GM12878 (cell line): ENCODE measurements at regions not wholly inside any gene's neighbourhood (a gene's known extent, or its start where the extent isn't known, plus 50 kb on each side); places are given as distances from the start of the nearest gene placed in this dataset.

Experiments
- ATAC-seq: fragments of 200-7000 bp; cut with Tn5 transposase; 3 replicates; pipeline ENCODE4 v1.9.1; 2020; ENCODE audit warnings: mild to moderate bottlenecking, moderate library complexity
- BruUV-seq: library from RNA; stranded (reverse); fragments of 400-500 nt; replicated peaks from 2 replicates; lab custom pipeline; 2021; lab: Mats Ljungman, UMichigan
- CTCF ChIA-PET: fragments of 300-600 bp; sonication (Branson Sonifier 250); formaldehyde crosslinking; extraction: SDS; loops from one replicate; lab custom pipeline; 2021; ENCODE audit warnings: inconsistent platforms; lab: Yijun Ruan, JAX
- POLR2A ChIA-PET: fragments of 350-600 bp; formaldehyde crosslinking; extraction: SDS; loops from one replicate; lab custom pipeline; 2021; ENCODE audit warnings: inconsistent platforms; lab: Charles Lee
- RAD21 ChIA-PET: fragments of 300-600 bp; sonication (Branson Sonifier 250); formaldehyde crosslinking; loops from one replicate; lab custom pipeline; 2023; ENCODE audit warnings: antibody characterized with exemption; ENCODE audit not compliant: unreplicated experiment; lab: Charles Lee
- SMC1A ChIA-PET: fragments of 300-600 bp; sonication (Branson Sonifier 250); formaldehyde crosslinking; loops from one replicate; lab custom pipeline; 2023; ENCODE audit not compliant: unreplicated experiment, uncharacterized antibody; lab: Charles Lee
- DNase-seq: peaks from one replicate; pipeline ENCODE4 v3.0.0-alpha.2; 2011; ENCODE audit warnings: low read depth, low spot score
- FAIRE-seq: peaks from 3 replicates; lab custom pipeline; 2011; peaks lifted over from hg19 to GRCh38; lab: Jason Lieb, UNC
- H2AFZ ChIP-seq: 2 replicates; pipeline ENCODE4 v1.6.0; 2011; ENCODE audit warnings: low read depth, low read length, control low read depth; ENCODE audit not compliant: control insufficient read depth
- H3K27ac ChIP-seq: 2 replicates; pipeline ENCODE4 v1.5.1; 2011; ENCODE audit warnings: control low read depth; ENCODE audit not compliant: control insufficient read depth, insufficient read depth
- H3K27me3 ChIP-seq, 2 experiments: replicated peaks in 1 of 2; 2 replicates each; pipeline versions ENCODE4 v1.6.0 to v1.6.1; 2011; ENCODE audit warnings: low read length in 1 of 2; ENCODE audit not compliant: control insufficient read depth in 2 of 2, insufficient read depth in 2 of 2
- H3K36me3 ChIP-seq, 2 experiments: 2 replicates each; pipeline ENCODE4 v1.5.1; 2011; ENCODE audit warnings: low read length in 1 of 2; ENCODE audit not compliant: control insufficient read depth in 2 of 2, insufficient read depth in 2 of 2
- H3K4me1 ChIP-seq: 2 replicates; pipeline ENCODE4 v1.6.1; 2011; ENCODE audit warnings: mild to moderate bottlenecking, low read length, moderate library complexity, mixed read lengths; ENCODE audit not compliant: control insufficient read depth, insufficient read depth
- H3K4me2 ChIP-seq: 2 replicates; pipeline ENCODE4 v1.6.0; 2011; ENCODE audit warnings: control low read depth; ENCODE audit not compliant: control insufficient read depth, insufficient read depth
- H3K4me3 ChIP-seq: fragments of 200-600 bp; sonication (generic); 2 replicates; pipeline ENCODE4 v1.5.1; 2016
- H3K79me2 ChIP-seq: 2 replicates; pipeline ENCODE4 v1.6.0; 2011; ENCODE audit warnings: low read length; ENCODE audit not compliant: control insufficient read depth, insufficient read depth
- H3K9ac ChIP-seq: 2 replicates; pipeline ENCODE4 v1.8.0; 2011; ENCODE audit warnings: low read length, control low read depth, mixed read lengths; ENCODE audit not compliant: control insufficient read depth, insufficient read depth
- H3K9me3 ChIP-seq: replicated peaks from 3 replicates; pipeline ENCODE4 v1.5.1; 2011; ENCODE audit warnings: mild to moderate bottlenecking, low read length; ENCODE audit not compliant: control insufficient read depth, insufficient read depth
- H4K20me1 ChIP-seq: 2 replicates; pipeline ENCODE4 v1.6.0; 2011; ENCODE audit not compliant: control insufficient read depth, insufficient read depth
- BCLAF1 ChIP-seq: fragments of 450-650 bp; IDR thresholded peaks from 2 replicates; pipeline ENCODE4 v1.6.1; 2017; ENCODE audit warnings: antibody characterized with exemption, mild to moderate bottlenecking, moderate library complexity
- CBFB ChIP-seq: IDR thresholded peaks from 2 replicates; pipeline ENCODE4 v1.6.1; 2016; ENCODE audit warnings: antibody characterized with exemption, low read depth
- CHD2 ChIP-seq: IDR thresholded peaks from 2 replicates; pipeline ENCODE4 v1.6.1; 2011; ENCODE audit warnings: low read depth, low read length, improper control_type of control experiment, borderline replicate concordance
- EP300 ChIP-seq, 2 experiments: fragments of 150-350 bp in 1 of 2; IDR thresholded peaks; 2 replicates each; pipeline ENCODE4 v1.6.1; 2011 to 2012; ENCODE audit warnings: low read depth in 2 of 2, low read length in 2 of 2, borderline replicate concordance in 1 of 2, improper control_type of control experiment in 1 of 2, inconsistent platforms in 1 of 2; ENCODE audit not compliant: control insufficient read depth in 1 of 2
- HDGF ChIP-seq: fragments of 450-650 bp; IDR thresholded peaks from 2 replicates; pipeline ENCODE4 v1.6.1; 2016; ENCODE audit warnings: antibody characterized with exemption
- IKZF1 ChIP-seq: fragments of 450-650 bp; conservative IDR thresholded peaks from 2 replicates; pipeline ENCODE4 v1.6.1; 2017; ENCODE audit warnings: antibody characterized with exemption, mild to moderate bottlenecking
- PAX5 ChIP-seq: IDR thresholded peaks from 2 replicates; pipeline ENCODE4 v1.6.1; 2011; ENCODE audit warnings: low read depth, low read length, borderline replicate concordance
- REST ChIP-seq: IDR thresholded peaks from 2 replicates; pipeline ENCODE4 v1.6.1; 2012; ENCODE audit warnings: mild to moderate bottlenecking, low read depth, low read length
- SMAD5 ChIP-seq: IDR thresholded peaks from 2 replicates; pipeline ENCODE4 v1.6.1; 2016; ENCODE audit warnings: antibody characterized with exemption, low read depth
- SREBF1 ChIP-seq: IDR thresholded peaks from 2 replicates; pipeline ENCODE4 v1.6.1; 2012; ENCODE audit warnings: mild to moderate bottlenecking, low read length
- STAT1 ChIP-seq: fragments of 450-650 bp; conservative IDR thresholded peaks from 2 replicates; pipeline ENCODE4 v1.6.1; 2014; ENCODE audit warnings: antibody characterized with exemption, mild to moderate bottlenecking
- WGBS: methylation state at CpG from one replicate; pipeline ENCODE4 v1.1.6; 2016; ENCODE audit warnings: low lambda C conversion rate; ENCODE audit not compliant: insufficient replicate concordance, insufficient coverage; ENCODE audit errors: missing lambda C conversion rate; 5-methylcytosine and 5-hydroxymethylcytosine counted together
- in situ Hi-C: fragments of 300-500 bp; cut with MboI; formaldehyde crosslinking; loops from 9 replicates; pipeline ENCODE4 v1.14.3; 2018; ENCODE audit warnings: mixed read lengths
- intact Hi-C: fragments of 100-400 bp; cut with micrococcal nuclease; formaldehyde crosslinking; loops from one replicate; pipeline ENCODE4 v1.14.2; 2022; ENCODE audit not compliant: unreplicated experiment

DNA sequence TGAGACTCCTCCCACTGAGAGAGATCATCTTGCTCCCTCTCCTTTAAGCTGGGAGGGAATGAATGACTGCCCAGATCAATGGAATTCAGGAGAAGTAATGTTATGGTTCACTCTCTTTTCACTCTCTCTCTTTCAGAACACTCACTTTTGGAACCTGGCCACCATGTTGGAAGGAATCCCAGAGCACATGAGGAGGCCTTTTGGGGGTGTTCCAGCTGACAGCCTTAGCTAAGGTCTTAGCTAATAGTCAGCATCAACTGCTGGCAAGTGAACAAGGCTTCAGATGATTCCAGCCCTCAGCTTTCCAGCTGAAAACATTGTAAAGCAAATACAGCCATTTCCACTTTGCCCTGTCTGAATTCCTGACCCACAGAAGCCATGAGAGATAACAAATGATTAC, 124.0 kb upstream of the CLNK start (continued):
- TF ChIP-seq EP300 (IDR thresholded peaks at IDR 0.05; ENCODE audit: borderline replicate concordance in 1 of 2, control insufficient read depth in 1 of 2, low read depth in 2 of 2, low read length in 2 of 2) (no peak), REST (no peak), STAT1 (no peak)

DNA sequence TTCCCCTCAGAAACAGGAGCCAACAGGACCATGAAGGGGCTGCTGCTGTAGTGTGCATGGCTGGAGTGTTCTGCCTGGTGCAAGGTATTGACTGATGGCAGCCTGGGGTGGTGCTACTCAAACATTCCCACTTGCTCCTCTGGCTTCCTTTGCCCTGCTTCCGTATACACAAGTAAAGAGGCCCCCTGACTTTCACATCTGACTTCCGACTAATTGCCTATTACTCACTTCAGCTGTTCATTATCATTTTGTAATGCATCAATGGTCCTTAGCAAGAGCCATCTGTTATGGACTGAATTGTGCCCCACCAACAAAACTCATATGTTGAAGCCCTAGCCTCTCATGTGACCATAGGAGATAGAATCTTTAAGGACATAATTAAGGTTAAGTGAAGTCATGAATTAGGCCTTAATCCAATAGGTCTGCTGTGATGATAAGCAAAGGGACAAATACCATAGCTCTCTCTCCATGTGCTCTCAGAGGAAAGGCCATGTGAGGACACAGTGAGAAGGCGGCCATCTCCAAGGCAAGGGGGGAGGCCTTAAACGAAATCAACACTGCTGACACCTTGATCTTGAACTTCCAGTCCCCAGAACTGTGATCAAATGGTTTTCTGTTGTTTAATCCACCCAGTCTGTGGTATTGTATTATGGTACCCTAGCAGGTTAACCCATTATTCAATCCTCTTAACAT, 122.5 kb upstream of the CLNK start:
- Histone ChIP-seq H3K27ac (no peak overlapping the region), H3K9me3 (peaks cover 9% of the 10 kb centered on the region), H3K36me3 (no peaks in the 10 kb centered on the region), H3K27me3 (no peaks in the 10 kb centered on the region)
- ATAC-seq (no peak), FAIRE-seq (no peak), DNase-seq (no peak)
- CTCF ChIA-PET, result interaction anchor here (1.6 kb wide), 1 partner anchor 74 kb away, joined by 3 read pairs; no protein-coding TSS in a partner anchor
- TF ChIP-seq BCLAF1 (no peak), PAX5 (no peak), SREBF1 (no peak), SMAD5 (no peak), CHD2 (no peak), IKZF1 (no peak), CBFB (no peak), HDGF (no peak)
- TF ChIP-seq, all 136 proteins: peak for 0
- 80% methylated on average over 4 of the region's 4 CpGs for WGBS
- no peak overlapping the region for H3K4me2 ChIP-seq
- H3K4me1 ChIP-seq, result peaks cover 4% of the 10 kb centered on the region
- H3K4me3 ChIP-seq, result no peak overlapping the region
- H3K9ac ChIP-seq, result no peak overlapping the region
- in situ Hi-C loops (no loop called here), intact Hi-C loops (loop anchor here (10.0 kb wide), 1 partner anchor 182 kb away; no protein-coding TSS in a partner anchor)
- RAD21 ChIA-PET, result no interaction called here
- no peaks in the 10 kb centered on the region for H3K79me2 ChIP-seq
- POLR2A ChIA-PET, result interaction anchor here (0.9 to 1.0 kb wide), 2 partner anchors 23 to 53 kb away, joined by 3 to 4 read pairs; no protein-coding TSS in a partner anchor
- no peak overlapping the region for H2AFZ ChIP-seq
- SMC1A ChIA-PET, result interaction anchor here (1.6 kb wide), 1 partner anchor 26 kb away, joined by 4 read pairs; no protein-coding TSS in a partner anchor
- no peaks in the 10 kb centered on the region for H4K20me1 ChIP-seq
- BruUV-seq, result no TSS peak
